ENCODE measurements at regions not wholly inside any gene's neighbourhood (a gene's known extent, or its start where the extent isn't known, plus 50 kb on each side); places are given as distances from the start of the nearest gene placed in this dataset.

DNA sequence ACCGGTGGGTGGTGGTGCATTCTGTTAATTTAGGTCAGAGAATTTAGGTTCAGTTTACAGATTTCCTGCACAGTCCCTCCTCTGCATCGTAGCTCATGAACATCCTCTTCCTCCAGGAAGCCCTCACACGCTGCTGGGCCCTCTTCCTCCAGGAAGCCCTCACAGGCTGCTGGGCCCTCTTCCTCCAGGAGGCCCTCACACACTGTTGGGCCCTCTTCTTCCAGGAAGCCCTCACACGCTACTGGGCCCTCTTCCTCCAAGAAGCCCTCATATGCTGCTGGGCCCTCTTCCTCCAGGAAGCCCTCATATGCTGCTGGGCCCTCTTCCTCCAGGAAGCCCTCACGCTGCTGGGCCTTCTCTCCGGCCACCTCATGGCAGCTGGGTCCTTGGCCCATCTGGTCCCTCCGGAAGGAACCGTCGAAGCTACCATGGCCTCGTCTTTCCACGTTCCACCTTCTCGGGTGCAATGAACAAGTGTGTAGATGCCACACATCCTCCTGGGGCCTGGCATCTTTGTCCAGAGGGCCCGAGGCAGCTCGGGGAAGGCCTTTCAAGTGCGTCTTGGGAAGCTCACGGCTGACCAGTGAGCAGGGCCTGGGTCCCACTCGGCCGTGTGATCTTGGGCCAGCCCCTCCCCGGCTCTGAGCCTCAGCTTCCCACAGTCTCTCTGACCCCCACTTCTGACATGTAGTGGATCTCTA lies 58.9 kb upstream of the PPARA start:
- DNase-seq: no peak

DNA sequence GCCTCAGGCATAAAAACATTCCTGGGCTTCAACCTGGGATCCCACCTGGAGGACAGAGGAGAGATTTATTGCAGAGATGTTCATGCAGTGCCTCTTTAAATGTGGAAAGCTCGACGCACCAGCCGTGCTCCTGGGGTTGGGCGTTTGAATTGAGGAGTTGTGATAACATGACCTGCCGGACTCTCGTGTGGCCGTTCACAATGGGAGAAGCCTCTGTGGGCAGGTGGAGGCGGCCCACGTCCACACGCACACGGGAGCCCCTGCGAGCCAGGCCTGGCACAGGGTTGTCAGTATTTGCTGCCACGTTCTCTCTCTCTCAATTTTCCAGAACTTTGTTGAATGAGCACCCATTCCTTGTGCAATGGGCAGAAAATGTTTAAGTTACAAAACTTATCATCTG lies 58.3 kb upstream of the PPARA start:
- DNase-seq: no peak

- no peak for DNase-seq
Measured at GRCh38 chr22:46092670-46093410, 57.5 kb upstream of the PPARA start.

GRCh38 chr22:46093796-46094195 lies 56.5 kb upstream of the PPARA start:
- no peak for DNase-seq

DNA sequence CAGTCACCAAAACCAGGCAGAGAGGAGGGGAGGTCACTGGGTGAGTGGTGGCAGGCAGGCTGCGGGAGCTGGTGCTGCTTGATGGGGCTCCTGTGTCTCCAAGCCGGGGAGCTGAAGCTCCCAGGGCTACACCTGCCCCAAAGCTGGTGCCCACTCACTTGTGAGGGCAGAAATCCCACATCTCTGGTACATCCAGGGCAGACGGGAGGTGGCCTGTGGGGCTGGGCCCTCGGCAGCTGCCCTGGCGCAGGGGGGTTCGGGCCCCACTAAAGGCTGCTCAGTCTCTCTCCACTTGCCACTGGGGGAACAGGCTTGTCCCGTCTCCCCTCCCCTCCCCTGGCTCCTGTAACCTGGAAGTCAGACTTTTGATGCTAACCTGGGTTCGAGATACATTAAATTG lies 55.6 kb upstream of the PPARA start:
- no peak for DNase-seq

GRCh38 chr22:46096051-46096450 lies 54.3 kb upstream of the PPARA start:
- no peak for DNase-seq

DNA sequence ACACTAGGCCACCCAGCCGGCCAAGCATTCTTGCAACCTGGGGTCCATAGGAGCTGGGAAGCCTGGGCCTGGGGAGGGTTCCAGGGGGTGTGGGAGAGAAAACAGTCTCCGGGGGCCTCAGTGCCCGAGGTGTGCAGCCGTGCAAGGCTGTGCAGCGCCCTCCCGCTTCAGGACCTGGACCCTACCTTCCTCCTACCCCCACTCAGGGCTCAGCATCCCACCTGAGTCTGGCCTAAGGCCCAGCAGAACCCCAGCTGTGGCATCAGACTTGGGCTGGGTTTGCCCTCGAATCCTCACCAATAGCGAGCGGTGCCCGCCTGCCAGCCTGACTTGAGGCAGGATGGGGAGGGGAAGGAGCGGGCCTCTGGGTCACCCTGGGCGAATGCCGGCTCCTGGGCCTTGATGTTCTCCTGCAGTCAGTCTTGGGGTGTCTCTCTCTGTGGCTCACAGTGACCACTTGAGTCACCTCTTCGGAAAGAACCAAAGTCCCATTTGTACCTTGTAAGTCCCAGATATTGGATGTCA lies 53.6 kb upstream of the PPARA start:
- no peak for DNase-seq

GRCh38 chr22:46097268-46097900 lies 52.9 kb upstream of the PPARA start:
- no peak for DNase-seq

- DNase-seq: no peak
Measured at GRCh38 chr22:46098525-46099475, 51.5 kb upstream of the PPARA start.

DNA sequence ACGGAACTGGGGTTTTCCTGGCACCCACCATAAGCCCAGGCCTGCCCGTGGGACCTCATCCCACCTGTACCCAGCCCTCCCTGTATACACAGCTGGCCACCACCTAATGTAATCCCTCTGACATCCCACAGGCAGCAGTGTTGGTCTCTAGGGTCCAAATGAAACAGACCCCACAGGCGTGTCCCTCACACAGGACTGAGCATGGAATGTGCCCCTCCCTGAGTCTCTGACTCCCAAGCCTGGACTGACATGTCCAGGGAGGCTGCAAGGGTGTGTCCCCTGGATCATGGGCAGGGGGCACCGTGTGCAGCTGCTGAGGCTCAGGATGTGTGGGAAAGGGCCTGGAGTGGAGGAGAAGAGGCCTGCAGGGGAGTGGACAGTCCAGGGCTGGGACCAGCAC lies 50.6 kb upstream of the PPARA start:
- no peak for DNase-seq

DNA sequence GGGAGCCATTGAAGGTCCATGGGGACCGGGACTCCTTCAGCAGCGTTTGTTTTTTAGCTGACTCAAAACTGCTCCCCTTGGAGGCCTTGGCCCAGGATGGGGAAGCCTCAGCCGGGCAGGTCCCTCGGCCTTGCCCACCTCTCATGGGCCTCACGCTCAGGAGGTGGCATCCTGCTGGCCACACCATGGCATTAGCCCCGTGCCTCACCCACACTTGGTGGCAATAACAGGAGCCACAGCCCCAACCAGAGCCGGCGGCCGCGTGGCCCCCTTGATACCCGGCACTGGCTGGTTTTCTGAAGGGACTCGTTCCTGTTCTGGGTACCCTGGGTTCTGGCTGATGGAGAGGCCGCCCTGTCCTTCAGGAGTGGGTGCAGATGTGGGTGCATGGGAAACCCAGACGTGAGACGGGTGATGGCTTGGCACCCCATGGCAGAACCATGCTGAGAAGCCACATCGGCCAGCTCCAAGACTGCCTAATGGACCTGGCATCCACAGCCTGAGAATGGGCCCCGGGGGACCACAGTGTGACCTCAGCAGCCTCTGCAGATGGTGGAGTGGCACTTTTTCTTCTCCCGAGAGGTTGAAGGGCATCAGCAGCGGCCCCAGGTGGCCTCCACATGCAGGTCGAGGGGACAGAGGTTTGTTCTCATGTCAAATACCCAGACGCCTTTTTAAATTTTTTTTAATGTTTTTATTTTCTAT lies 49.8 kb upstream of the PPARA start:
- DNase-seq: no peak

All from NCI-H446 (cell line).